Colonic mucosa (tissue), 4 donors: ENCODE measurements at regions not wholly inside any gene's neighbourhood (a gene's known extent, or its start where the extent isn't known, plus 50 kb on each side); places are given as distances from the start of the nearest gene placed in this dataset.

Experiments
- DNase-seq: peaks from one replicate; pipeline ENCODE4 v3.0.0-alpha.2; 2020
- H3K27ac ChIP-seq: fragments of 200-600 bp; one replicate; pipeline ENCODE4 v1.8.0; 2021
- H3K27me3 ChIP-seq: fragments of 200-600 bp; one replicate; pipeline ENCODE4 v1.8.0; 2021
- H3K36me3 ChIP-seq: fragments of 200-600 bp; one replicate; pipeline ENCODE4 v1.8.0; 2021
- H3K4me1 ChIP-seq: fragments of 200-600 bp; one replicate; pipeline ENCODE4 v1.8.0; 2021; ENCODE audit warnings: mild to moderate bottlenecking
- H3K4me3 ChIP-seq: fragments of 200-600 bp; one replicate; pipeline ENCODE4 v1.8.0; 2021
- H3K9ac ChIP-seq, 2 donors: one replicate each; pipeline ENCODE4 v1.7.0; 2013; ENCODE audit warnings: control low read depth in 2 of 2, low read depth in 2 of 2, low read length in 2 of 2
- H3K9me3 ChIP-seq: fragments of 200-600 bp; one replicate; pipeline ENCODE4 v1.8.0; 2021
- intact Hi-C: fragments of 100-400 bp; cut with DNase I; formaldehyde crosslinking; loops from one replicate; pipeline ENCODE4 v1.14.1; 2022
- TF ChIP-seq, protein P1 (sequence below): fragments of 200-600 bp; IDR thresholded peaks from one replicate; pipeline ENCODE4 v1.8.0; 2022; ENCODE audit warnings: antibody characterized with exemption, mild to moderate bottlenecking
- donor health status: healthy.
- donor health status: DM: no; HTN: no; CAD: no.
- donor health status: DM: no; HTN: no; CAD: no.

DNA sequence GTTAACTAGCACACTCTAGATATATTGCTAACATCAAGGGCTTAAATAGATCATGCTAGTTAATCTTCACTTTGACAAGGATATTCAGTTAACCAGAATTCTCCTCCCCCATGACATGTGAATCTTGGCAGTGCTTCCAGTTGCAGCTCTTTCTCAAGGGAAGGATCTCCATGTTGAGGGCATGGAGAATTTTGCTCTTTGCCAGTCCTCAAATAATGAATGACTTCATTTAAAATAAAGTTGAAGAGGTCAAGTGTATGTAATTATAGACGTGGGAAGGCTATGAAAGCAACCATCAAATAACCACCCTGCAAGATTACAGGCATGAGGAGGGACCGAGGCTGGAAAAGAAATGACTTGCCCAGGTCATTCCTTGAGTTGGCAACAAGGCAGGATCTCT is 87.3 kb upstream of the CPEB2 start:
- intact Hi-C loops, result no loop called here
- TF ChIP-seq, protein P1, sequence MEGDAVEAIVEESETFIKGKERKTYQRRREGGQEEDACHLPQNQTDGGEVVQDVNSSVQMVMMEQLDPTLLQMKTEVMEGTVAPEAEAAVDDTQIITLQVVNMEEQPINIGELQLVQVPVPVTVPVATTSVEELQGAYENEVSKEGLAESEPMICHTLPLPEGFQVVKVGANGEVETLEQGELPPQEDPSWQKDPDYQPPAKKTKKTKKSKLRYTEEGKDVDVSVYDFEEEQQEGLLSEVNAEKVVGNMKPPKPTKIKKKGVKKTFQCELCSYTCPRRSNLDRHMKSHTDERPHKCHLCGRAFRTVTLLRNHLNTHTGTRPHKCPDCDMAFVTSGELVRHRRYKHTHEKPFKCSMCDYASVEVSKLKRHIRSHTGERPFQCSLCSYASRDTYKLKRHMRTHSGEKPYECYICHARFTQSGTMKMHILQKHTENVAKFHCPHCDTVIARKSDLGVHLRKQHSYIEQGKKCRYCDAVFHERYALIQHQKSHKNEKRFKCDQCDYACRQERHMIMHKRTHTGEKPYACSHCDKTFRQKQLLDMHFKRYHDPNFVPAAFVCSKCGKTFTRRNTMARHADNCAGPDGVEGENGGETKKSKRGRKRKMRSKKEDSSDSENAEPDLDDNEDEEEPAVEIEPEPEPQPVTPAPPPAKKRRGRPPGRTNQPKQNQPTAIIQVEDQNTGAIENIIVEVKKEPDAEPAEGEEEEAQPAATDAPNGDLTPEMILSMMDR, result no peak

GRCh38 chr4:14916554-14917297 is 85.6 kb upstream of the CPEB2 start:
- Histone ChIP-seq H3K9ac (no peak overlapping the region), H3K27ac (no peak overlapping the region), H3K36me3 (no peaks in the 10 kb centered on the region), H3K27me3 (no peaks in the 10 kb centered on the region), H3K9me3 (no peaks in the 10 kb centered on the region), H3K4me1 (no peaks in the 10 kb centered on the region), H3K4me3 (no peak overlapping the region)
- intact Hi-C loops, result no loop called here
- TF ChIP-seq, protein P1, result no peak
- DNase-seq, result no peak

More for the DNA sequence above, 87.3 kb upstream of the CPEB2 start:
- H3K27ac ChIP-seq, result no peak overlapping the region
- no peaks in the 10 kb centered on the region for H3K9me3 ChIP-seq
- H3K4me3 ChIP-seq, result no peak overlapping the region
- H3K4me1 ChIP-seq, result no peaks in the 10 kb centered on the region
- DNase-seq, result no peak
- H3K36me3 ChIP-seq, result no peaks in the 10 kb centered on the region
- no peak overlapping the region for H3K9ac ChIP-seq
- H3K27me3 ChIP-seq, result no peaks in the 10 kb centered on the region

- Histone ChIP-seq H3K9me3 (no peaks in the 10 kb centered on the region), H3K9ac (no peak overlapping the region), H3K4me1 (no peaks in the 10 kb centered on the region), H3K27me3 (no peaks in the 10 kb centered on the region), H3K4me3 (no peak overlapping the region), H3K36me3 (no peaks in the 10 kb centered on the region), H3K27ac (no peak overlapping the region)
- TF ChIP-seq, protein P1, result no peak
- intact Hi-C loops, result no loop called here
- no peak for DNase-seq
These were observed 85.0 kb upstream of the CPEB2 start for GRCh38 chr4:14917298-14917633.

DNA sequence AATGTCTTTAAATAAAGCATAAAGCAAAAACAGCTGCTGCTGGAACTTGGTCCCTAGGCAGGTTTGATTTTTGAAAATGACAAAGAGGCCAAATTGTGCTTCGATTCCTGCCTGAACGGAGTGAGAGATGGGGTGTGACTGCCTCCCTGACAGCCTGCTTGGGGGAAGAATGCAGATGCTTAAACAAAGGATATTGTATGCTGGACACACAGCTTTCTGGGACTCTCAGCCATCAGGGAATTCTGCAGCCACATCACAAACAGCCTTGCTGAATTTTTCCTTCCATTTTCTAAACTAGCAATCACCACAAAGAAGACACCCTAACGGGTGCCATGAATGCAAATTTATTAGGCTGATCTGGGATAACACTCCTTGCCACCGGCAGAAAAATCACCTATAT is 83.9 kb upstream of the CPEB2 start:
- Histone ChIP-seq H3K4me1 (no peaks in the 10 kb centered on the region), H3K4me3 (no peak overlapping the region), H3K9me3 (no peaks in the 10 kb centered on the region), H3K27ac (no peak overlapping the region), H3K9ac (no peak overlapping the region), H3K36me3 (no peaks in the 10 kb centered on the region), H3K27me3 (no peaks in the 10 kb centered on the region)
- TF ChIP-seq, protein P1, result no peak
- DNase-seq, result no peak
- intact Hi-C loops, result no loop called here

- H3K27ac ChIP-seq, result no peak overlapping the region
- H3K36me3 ChIP-seq, result no peaks in the 10 kb centered on the region
- DNase-seq, result no peak
- no peak overlapping the region for H3K4me3 ChIP-seq
- TF ChIP-seq, protein P1, result no peak
- no peaks in the 10 kb centered on the region for H3K4me1 ChIP-seq
- intact Hi-C loops, result no loop called here
- no peaks in the 10 kb centered on the region for H3K27me3 ChIP-seq
- no peaks in the 10 kb centered on the region for H3K9me3 ChIP-seq
- no peak overlapping the region for H3K9ac ChIP-seq
These were observed 82.5 kb upstream of the CPEB2 start for GRCh38 chr4:14919785-14920184.
